Adrenal gland (tissue), 5 donors: ENCODE measurements at regions not wholly inside any gene's neighbourhood (a gene's known extent, or its start where the extent isn't known, plus 50 kb on each side); places are given as distances from the start of the nearest gene placed in this dataset.

Experiments
- POLR2A ChIP-seq, 2 donors: fragments of 450-650 bp; IDR thresholded peaks; one replicate each; pipeline ENCODE4 v1.6.1; 2017; ENCODE audit warnings: antibody characterized with exemption in 2 of 2, mild to moderate bottlenecking in 2 of 2, moderate library complexity in 1 of 2
- TF ChIP-seq, protein P1 (sequence below), 6 experiments: fragments of 450-650 bp in 4 of 6; fragments of 200-600 bp in 2 of 6; sonication (generic) in 1 of 6; IDR thresholded peaks; 1 replicate in 5 of 6; 2 replicates in 1 of 6; pipeline versions ENCODE4 v1.5.1 to v1.8.0; 2016 to 2021; ENCODE audit warnings: antibody characterized with exemption in 6 of 6, mild to moderate bottlenecking in 2 of 6, moderate library complexity in 1 of 6
- donor health status: DM: no; HTN: no; CAD: no.

DNA sequence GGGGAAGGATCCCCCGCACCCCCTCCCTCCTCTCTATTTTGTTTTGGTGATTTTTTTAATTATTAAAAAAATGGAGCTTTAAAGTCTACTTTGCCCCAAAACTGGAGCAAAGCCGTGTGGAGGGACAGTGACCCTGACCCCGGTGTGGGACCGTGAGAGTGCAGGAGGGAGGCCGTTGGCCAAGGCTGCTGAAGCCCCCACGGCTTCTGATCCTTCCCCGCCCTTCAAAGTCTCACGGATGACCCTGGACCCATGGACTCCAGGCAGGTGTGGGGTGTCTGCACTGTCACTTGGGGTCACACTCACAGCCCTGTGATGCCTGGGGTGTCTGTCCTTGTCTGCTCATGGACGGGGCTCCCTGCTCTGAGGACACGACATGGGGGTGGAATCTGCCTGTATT lies 133.3 kb downstream of the CPZ start:
- TF ChIP-seq, protein P1, sequence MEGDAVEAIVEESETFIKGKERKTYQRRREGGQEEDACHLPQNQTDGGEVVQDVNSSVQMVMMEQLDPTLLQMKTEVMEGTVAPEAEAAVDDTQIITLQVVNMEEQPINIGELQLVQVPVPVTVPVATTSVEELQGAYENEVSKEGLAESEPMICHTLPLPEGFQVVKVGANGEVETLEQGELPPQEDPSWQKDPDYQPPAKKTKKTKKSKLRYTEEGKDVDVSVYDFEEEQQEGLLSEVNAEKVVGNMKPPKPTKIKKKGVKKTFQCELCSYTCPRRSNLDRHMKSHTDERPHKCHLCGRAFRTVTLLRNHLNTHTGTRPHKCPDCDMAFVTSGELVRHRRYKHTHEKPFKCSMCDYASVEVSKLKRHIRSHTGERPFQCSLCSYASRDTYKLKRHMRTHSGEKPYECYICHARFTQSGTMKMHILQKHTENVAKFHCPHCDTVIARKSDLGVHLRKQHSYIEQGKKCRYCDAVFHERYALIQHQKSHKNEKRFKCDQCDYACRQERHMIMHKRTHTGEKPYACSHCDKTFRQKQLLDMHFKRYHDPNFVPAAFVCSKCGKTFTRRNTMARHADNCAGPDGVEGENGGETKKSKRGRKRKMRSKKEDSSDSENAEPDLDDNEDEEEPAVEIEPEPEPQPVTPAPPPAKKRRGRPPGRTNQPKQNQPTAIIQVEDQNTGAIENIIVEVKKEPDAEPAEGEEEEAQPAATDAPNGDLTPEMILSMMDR (IDR thresholded peaks at IDR 0.05): no peak
- TF ChIP-seq POLR2A (IDR thresholded peaks at IDR 0.05): no peak
